Dendritic cell treated with granulocyte-macrophage colony-stimulating factor and Interleukin-4, amounts not matched to agents 40 ng/mL and 50 ng/mL, for 4 days (primary cell): ENCODE measurements at regions not wholly inside any gene's neighbourhood (a gene's known extent, or its start where the extent isn't known, plus 50 kb on each side); places are given as distances from the start of the nearest gene placed in this dataset.
"Not testable (repeated sequence)": the region's sequence is repeated elsewhere in the genome, so short reads cannot be mapped to it uniquely, and the experiment has no call there.

Source experiments
- H3K27ac Mint-ChIP-seq: one replicate; pipeline ENCODE4 v1.8.0; 2022; ENCODE audit warnings: mild to moderate bottlenecking, mixed read lengths
- H3K27me3 Mint-ChIP-seq: one replicate; pipeline ENCODE4 v1.8.0; 2022; ENCODE audit warnings: mild to moderate bottlenecking, mixed read lengths
- H3K36me3 Mint-ChIP-seq: one replicate; pipeline ENCODE4 v1.8.0; 2022; ENCODE audit warnings: low read depth, mixed read lengths
- H3K4me1 Mint-ChIP-seq: one replicate; pipeline ENCODE4 v1.8.0; 2022; ENCODE audit warnings: low read depth, mixed read lengths
- H3K4me3 Mint-ChIP-seq: one replicate; pipeline ENCODE4 v1.8.0; 2022; ENCODE audit warnings: mild to moderate bottlenecking, moderate library complexity, mixed read lengths
- H3K9me3 Mint-ChIP-seq: one replicate; pipeline ENCODE4 v1.8.0; 2022; ENCODE audit warnings: mixed read lengths
- intact Hi-C: fragments of 100-400 bp; cut with micrococcal nuclease; formaldehyde crosslinking; loops from one replicate; pipeline ENCODE4 v1.15.0; 2022

DNA sequence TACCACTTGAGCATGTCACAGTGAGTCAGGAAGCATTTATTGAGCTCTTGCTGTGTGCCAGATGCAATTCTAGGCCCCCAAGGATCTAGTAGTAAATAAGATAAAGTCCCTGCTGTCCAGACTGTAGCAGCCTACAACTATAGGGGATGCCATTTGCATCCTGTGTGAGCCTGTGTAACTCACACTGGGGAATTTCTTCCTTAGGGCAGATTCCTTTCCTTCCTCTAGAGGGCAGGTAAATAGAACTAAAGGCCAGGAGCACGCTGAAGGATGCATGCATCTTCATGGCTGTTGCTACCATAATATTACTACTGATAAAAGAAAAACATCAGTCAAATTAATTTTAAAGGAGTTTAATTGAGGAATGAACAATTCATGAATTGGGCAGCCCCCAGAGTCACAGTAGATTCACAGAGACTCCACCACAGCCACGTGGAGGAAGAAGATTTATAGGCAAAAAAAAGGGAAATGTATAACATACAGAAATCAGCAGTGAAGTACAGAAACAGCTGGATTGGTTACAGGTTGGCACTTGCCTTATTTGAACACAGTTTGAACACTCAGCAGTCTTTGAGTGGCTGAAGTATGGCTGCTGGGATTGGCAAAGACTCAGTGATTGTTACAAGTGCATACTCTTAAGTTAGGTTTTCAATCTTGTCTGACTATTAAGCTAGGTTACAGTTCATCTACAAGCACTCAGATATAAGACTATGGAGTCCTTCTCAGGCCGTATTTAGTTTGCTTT lies 98.9 kb downstream of the ACTL7B start:
- H3K27ac Mint-ChIP-seq = no peak overlapping the region
- no peaks in the 10 kb centered on the region for H3K36me3 Mint-ChIP-seq
- no peaks in the 10 kb centered on the region for H3K27me3 Mint-ChIP-seq
- no peaks in the 10 kb centered on the region for H3K4me1 Mint-ChIP-seq
- intact Hi-C loops = no loop called here
- H3K9me3 Mint-ChIP-seq = peaks cover 9% of the 10 kb centered on the region
- H3K4me3 Mint-ChIP-seq = no peak overlapping the region

DNA sequence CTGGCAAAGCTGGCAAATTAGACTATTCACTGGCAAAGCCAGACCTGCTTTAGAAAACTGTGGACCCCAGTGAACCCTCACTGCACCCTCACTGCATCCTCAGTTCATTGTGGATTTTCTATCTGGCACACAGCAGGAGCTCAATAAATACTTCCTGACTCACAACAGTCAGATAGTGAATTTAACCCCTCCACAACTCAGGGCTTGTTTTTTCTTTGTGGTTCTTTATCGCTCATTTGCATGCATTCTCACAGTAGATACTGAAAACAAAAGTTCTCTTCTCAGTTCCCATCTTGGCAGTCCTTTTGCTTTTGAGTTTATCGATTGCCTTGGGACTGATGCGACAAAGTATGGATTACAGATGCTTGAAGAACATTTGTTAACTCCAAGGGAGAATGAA lies 99.8 kb downstream of the ACTL7B start:
- no peak overlapping the region for H3K4me3 Mint-ChIP-seq
- peaks cover 9% of the 10 kb centered on the region for H3K9me3 Mint-ChIP-seq
- intact Hi-C loops = no loop called here
- H3K36me3 Mint-ChIP-seq = no peaks in the 10 kb centered on the region
- no peaks in the 10 kb centered on the region for H3K4me1 Mint-ChIP-seq
- no peak overlapping the region for H3K27ac Mint-ChIP-seq
- H3K27me3 Mint-ChIP-seq = no peaks in the 10 kb centered on the region

DNA sequence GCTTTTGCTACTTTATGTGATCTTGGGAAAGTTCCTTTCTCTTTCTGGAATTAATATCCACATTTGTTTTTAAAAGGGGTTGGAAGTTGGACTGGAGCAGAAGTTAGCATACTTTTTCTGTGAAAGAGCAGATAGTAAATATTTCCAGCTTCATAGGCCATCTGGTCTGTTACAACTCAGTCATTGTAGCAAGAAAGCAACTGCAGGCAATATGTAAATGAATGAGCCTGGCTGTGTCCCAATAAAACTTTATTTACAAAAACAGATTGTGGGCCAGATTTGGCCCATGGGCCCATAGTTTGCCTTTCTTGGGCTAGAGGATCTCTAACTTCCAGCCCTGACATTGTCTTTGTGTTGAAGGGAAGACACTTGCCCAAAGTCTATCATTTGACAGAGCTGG lies 104.4 kb downstream of the ACTL7B start:
- Mint-ChIP-seq H3K36me3 (no peaks in the 10 kb centered on the region), H3K27me3 (no peaks in the 10 kb centered on the region), H3K4me3 (no peak overlapping the region), H3K27ac (no peak overlapping the region), H3K4me1 (no peaks in the 10 kb centered on the region), H3K9me3 (peaks cover 9% of the 10 kb centered on the region)
- intact Hi-C loops = no loop called here

DNA sequence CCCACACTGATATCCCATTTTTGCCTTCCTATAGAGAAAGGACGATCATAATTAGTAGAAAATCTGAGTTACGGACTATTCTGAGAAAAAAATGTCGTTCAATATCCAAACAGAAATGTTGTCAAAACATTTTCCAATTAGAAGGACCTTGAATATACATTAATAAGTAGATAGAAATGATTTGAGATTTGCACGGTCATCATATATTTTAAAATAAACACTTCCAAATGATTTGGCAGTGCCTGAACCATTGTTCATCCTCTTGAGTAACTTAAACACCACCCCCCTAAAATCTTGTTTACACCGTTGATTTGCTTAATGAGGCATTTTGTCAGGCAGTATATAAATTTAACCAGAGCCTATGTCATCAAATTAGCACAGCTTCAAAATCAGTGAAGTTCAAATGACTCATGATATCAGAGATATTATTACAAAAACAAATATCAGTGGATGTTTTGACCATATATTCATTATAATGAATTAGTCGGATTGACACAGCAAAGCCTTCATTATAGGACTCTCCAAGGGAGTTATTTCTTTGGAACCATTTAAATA lies 105.0 kb downstream of the ACTL7B start:
- Mint-ChIP-seq H3K4me1 (no peaks in the 10 kb centered on the region), H3K27me3 (no peaks in the 10 kb centered on the region), H3K4me3 (no peak overlapping the region), H3K27ac (no peak overlapping the region), H3K9me3 (peaks cover 9% of the 10 kb centered on the region), H3K36me3 (no peaks in the 10 kb centered on the region)
- intact Hi-C loops = no loop called here

DNA sequence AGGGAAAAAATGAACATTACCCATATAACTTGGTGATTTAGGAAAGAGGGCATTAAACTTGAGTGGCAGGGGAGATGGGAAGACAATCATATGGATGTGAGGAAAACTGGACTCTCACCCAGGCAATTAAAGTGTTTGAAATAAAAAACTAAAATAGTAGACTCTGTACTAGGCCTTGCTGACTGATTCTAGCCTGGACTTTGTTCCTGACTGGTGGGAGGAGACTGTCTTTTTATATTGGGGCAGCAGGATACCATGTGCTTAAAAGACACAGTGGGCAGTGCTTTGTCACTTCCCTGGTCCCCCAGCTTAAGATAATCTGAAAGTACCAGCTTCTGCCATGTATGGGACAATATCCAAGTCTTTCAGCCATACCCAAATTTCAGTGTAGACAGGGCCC lies 107.0 kb downstream of the ACTL7B start:
- intact Hi-C loops = no loop called here
- Mint-ChIP-seq H3K4me1 (no peaks in the 10 kb centered on the region), H3K9me3 (peaks cover 9% of the 10 kb centered on the region), H3K36me3 (no peaks in the 10 kb centered on the region), H3K27ac (no peak overlapping the region), H3K27me3 (no peaks in the 10 kb centered on the region), H3K4me3 (no peak overlapping the region)

DNA sequence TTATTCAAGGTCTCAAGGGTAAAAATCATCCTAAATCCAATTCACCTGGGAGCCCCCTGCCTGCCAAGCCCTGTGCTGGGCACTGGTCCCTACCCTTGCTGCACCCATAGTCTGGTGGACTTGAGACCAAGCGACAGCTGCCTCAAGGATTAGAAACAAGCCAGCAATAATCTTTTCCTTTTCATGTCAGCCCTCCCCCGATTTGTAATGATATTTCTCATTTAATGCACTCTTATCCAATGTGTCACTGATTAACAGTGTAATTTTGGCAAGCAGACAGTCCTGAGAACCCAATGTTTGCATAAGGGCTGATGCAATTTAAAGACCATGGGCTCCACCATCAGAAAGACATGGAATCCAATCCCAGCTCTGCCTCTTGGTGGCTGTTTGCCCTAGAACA lies 108.9 kb downstream of the ACTL7B start:
- intact Hi-C loops = no loop called here
- H3K36me3 Mint-ChIP-seq = no peaks in the 10 kb centered on the region
- peaks cover under 1% of the 10 kb centered on the region for H3K9me3 Mint-ChIP-seq
- no peak overlapping the region for H3K27ac Mint-ChIP-seq
- H3K27me3 Mint-ChIP-seq = no peaks in the 10 kb centered on the region
- H3K4me1 Mint-ChIP-seq = no peaks in the 10 kb centered on the region
- H3K4me3 Mint-ChIP-seq = no peak overlapping the region

DNA sequence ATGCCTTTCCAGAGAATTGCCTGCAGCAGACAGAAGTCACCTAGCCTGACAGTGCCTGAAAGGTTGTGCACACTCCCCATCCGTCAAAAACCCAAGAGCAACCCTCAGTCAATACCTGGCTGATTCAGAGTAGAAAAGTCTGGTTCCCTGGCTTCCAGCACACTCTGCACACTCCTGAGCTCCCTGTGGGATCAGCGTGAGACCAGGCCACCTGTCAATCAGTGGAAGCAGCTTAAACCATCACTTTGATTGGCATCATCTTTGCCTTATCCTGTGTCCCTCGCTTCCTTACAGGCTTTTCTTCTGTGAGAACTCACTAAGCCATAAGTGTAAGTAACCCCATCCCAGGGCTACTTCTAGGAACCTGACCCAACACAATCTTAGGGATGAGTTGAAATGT lies 109.8 kb downstream of the ACTL7B start:
- H3K4me1 Mint-ChIP-seq = no peaks in the 10 kb centered on the region
- no peak overlapping the region for H3K27ac Mint-ChIP-seq
- H3K36me3 Mint-ChIP-seq = no peaks in the 10 kb centered on the region
- H3K4me3 Mint-ChIP-seq = no peak overlapping the region
- intact Hi-C loops = no loop called here
- no peaks in the 10 kb centered on the region for H3K9me3 Mint-ChIP-seq
- no peaks in the 10 kb centered on the region for H3K27me3 Mint-ChIP-seq

DNA sequence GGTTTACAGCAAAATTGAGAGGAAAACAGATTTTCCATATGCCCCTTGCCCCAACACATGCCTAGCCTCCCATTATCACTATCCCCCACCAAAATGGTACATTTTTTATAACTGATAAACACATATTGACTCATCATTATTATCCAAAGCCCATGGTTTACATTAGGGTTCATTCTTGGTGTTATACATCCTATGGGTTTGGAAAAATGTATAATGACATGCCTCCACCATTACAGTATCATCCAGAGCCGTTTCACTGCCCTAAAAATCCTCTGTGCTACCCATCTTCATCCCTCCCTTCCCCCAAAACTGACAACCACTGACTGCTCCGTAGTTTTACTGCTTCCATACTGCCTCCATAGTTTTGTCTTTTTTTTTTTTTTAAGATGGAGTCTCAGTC lies 111.1 kb downstream of the ACTL7B start:
- Mint-ChIP-seq H3K36me3 (no peaks in the 10 kb centered on the region), H3K4me1 (no peaks in the 10 kb centered on the region)

DNA sequence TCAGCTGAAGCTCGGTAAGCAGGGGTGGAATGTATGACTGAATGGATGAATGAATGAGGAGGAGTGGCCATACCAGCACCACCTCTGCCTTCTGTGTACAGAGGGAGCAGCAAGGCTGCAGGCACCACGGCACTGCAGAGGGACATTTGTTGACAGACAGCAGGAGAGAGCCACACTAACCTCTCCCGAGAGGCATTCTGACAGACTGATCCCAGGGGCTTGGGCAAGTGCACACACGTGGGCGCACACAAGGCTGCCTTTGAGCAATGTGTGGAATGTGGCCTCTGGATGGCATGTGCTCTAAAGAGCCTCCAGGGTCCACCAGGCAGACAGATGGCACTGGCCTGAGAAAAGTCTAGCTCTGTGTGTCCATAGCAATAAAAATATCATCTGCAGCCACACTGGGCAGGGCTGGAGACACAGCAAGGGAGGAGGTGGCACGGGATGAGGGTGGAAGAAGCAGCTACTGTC lies 111.8 kb downstream of the ACTL7B start:
- no peak overlapping the region for H3K4me3 Mint-ChIP-seq
- H3K27me3 Mint-ChIP-seq = no peaks in the 10 kb centered on the region

More for the DNA sequence above, 111.1 kb downstream of the ACTL7B start:
- Mint-ChIP-seq H3K27ac (no peak overlapping the region), H3K27me3 (no peaks in the 10 kb centered on the region), H3K9me3 (no peaks in the 10 kb centered on the region), H3K4me3 (no peak overlapping the region)
- intact Hi-C loops = no loop called here

DNA sequence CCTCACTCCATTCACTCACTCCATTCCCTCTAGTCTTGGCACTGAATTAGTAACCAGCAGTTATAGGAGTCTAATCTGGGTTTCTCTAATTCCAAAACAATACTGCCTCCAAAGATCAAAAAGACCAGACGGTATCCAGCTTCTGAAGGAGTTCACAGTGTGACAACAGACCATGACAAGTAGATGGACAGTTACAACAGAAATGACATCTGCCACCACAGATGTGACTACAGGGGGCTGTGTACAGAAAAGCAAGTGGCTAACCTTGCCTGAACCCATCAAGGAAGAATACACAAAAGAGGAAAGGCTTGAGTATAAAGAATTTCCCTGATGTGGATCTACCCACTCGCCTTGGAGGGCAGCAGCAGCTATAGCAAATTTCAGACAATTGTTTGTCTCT lies 112.4 kb downstream of the ACTL7B start:
- no peaks in the 10 kb centered on the region for H3K36me3 Mint-ChIP-seq
- intact Hi-C loops = no loop called here
- no peak overlapping the region for H3K27ac Mint-ChIP-seq
- H3K9me3 Mint-ChIP-seq = no peaks in the 10 kb centered on the region
- H3K4me3 Mint-ChIP-seq = no peak overlapping the region
- no peaks in the 10 kb centered on the region for H3K27me3 Mint-ChIP-seq
- no peaks in the 10 kb centered on the region for H3K4me1 Mint-ChIP-seq

More for the DNA sequence above, 111.8 kb downstream of the ACTL7B start:
- intact Hi-C loops = no loop called here
- Mint-ChIP-seq H3K27ac (no peak overlapping the region), H3K9me3 (no peaks in the 10 kb centered on the region), H3K36me3 (no peaks in the 10 kb centered on the region), H3K4me1 (no peaks in the 10 kb centered on the region)

DNA sequence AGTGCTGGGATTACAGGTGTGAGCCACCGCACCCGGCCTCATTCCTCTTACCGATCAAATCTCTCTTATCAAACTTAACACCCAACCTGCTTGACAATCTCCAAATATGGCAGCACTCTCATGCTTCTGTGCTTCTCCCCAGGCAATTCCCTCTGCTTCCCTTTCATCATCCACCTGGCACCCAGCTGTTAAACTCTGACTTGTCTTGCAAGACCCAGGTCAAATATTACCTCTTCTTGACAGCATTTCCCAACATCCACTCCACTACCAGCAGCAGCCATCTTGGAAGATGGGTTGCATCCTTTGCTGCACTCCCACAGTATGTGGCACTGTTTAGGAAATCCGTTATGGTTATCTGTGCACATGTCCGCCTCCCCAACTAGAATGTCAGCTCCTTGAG lies 113.6 kb downstream of the ACTL7B start:
- Mint-ChIP-seq H3K27ac (no peak overlapping the region), H3K36me3 (no peaks in the 10 kb centered on the region), H3K4me1 (no peaks in the 10 kb centered on the region), H3K27me3 (no peaks in the 10 kb centered on the region), H3K9me3 (no peaks in the 10 kb centered on the region), H3K4me3 (no peak overlapping the region)
- intact Hi-C loops = no loop called here

DNA sequence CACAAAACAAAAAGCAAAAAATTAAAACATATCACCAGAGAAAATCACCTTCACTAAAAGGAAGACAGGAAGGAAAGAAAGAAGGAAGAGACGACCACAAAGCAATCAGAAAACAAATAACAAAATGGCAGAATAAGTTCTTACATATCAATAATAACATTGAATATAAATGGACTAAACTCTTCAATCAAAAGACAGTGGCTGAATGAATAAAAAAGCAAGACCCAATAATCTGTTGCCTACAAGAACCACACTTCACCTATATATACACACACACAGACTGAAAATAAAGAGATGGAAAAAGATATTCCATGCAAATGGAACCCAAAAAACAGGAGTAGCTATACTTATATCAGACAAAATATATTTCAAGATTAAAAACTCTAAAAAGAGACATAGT lies 124.5 kb downstream of the ACTL7B start:
- H3K4me3 Mint-ChIP-seq, intact Hi-C loops, H3K27ac Mint-ChIP-seq, H3K27me3 Mint-ChIP-seq, H3K36me3 Mint-ChIP-seq: not testable (repeated sequence)
- peaks cover 13% of the 10 kb centered on the region for H3K4me1 Mint-ChIP-seq
- peaks cover 12% of the 10 kb centered on the region for H3K9me3 Mint-ChIP-seq

DNA sequence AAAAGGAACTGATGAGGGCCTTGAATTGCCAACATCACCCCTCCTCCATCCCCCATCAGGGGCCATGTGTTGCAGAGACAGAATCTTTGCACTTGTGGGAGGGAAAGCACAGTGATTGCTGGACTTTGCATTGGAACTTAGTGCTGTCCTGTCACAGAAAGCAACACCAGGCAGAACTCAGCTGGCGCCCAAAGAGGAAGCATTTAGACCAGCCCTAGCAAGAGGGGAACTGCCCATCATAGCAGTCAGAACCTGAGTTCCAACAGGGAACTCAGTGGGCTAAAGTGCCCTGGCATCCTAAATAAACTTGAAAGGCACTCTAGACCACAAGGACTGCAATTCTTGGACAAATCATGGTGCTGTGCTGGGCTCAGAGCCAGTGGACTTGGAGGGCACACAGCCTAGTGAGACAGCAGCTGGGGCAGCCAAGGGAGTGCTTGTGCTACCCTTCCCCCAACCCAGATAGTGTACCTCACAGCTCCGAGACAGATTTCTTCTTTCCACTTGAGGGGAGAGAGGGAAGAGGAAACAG lies 128.1 kb downstream of the ACTL7B start:
- intact Hi-C loops = no loop called here
- Mint-ChIP-seq H3K27ac (peak overlapping the region; percentile 4), H3K4me1 (peaks cover 13% of the 10 kb centered on the region), H3K36me3 (no peaks in the 10 kb centered on the region), H3K9me3 (peaks cover 12% of the 10 kb centered on the region), H3K4me3 (no peak overlapping the region), H3K27me3 (no peaks in the 10 kb centered on the region)

DNA sequence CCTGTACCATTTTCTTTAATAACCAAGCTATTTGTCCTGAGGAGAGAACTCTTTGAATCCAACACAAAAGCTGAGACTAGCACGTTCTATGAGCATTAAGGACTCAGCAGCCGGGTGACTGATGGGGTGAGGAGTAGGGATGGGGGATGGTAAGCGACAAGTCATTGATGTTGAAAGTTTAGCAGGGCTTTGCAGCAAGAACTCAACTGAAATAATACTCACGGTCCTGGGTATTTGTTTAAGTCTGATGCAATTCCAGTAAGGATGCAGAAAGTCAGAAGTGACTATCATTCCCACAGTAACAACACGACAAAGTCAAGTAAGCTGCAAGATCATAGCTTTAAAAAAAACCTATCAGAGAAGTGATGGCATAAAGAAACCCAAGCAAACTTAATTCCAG lies 131.1 kb downstream of the ACTL7B start:
- no peaks in the 10 kb centered on the region for H3K36me3 Mint-ChIP-seq
- intact Hi-C loops = no loop called here
- no peak overlapping the region for H3K4me3 Mint-ChIP-seq
- H3K4me1 Mint-ChIP-seq = peaks cover 13% of the 10 kb centered on the region
- no peak overlapping the region for H3K27ac Mint-ChIP-seq
- no peaks in the 10 kb centered on the region for H3K9me3 Mint-ChIP-seq
- H3K27me3 Mint-ChIP-seq = no peaks in the 10 kb centered on the region

DNA sequence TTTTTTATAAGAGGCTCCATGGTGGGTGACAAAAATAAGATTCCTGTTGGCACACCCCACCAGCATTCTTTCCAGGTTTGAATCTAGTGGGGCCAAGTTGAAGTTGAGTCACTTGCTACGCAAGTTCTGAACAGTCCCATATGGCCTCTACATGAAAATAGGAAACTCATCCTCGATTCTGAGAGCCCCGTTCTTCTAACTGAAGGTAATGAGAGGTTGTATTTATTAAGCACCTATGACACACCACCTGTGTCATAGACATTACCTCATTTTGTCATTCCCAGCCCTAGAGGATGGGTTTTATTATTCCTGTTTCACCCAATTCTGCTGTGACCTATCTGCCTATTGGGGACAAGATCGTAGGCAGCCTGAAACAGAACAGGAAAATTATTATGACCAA lies 131.7 kb downstream of the ACTL7B start:
- intact Hi-C loops = no loop called here
- H3K4me3 Mint-ChIP-seq = no peak overlapping the region
- H3K36me3 Mint-ChIP-seq = no peaks in the 10 kb centered on the region
- H3K27me3 Mint-ChIP-seq = no peaks in the 10 kb centered on the region
- H3K9me3 Mint-ChIP-seq = no peaks in the 10 kb centered on the region
- H3K27ac Mint-ChIP-seq = no peak overlapping the region
- peaks cover 13% of the 10 kb centered on the region for H3K4me1 Mint-ChIP-seq
